PFSK-1 (cell line): ENCODE measurements at regions not wholly inside any gene's neighbourhood (a gene's known extent, or its start where the extent isn't known, plus 50 kb on each side); places are given as distances from the start of the nearest gene placed in this dataset.

Experiments used
- FOXP2 ChIP-seq: optimal IDR thresholded peaks from 2 replicates; pipeline ENCODE3; 2011; ENCODE audit warnings: borderline replicate concordance, control low read depth, inconsistent platforms; ENCODE audit not compliant: insufficient read depth; ENCODE audit errors: extremely low read length, extremely low read depth
- POLR2AphosphoS5 ChIP-seq: IDR thresholded peaks from 2 replicates; pipeline ENCODE4 v1.6.1; 2012; ENCODE audit warnings: low read depth, mild to moderate bottlenecking, control low read depth, low read length, moderate library complexity
- SIN3A ChIP-seq: IDR thresholded peaks from 2 replicates; pipeline ENCODE4 v1.6.1; 2012; ENCODE audit warnings: mild to moderate bottlenecking, low read length, moderate library complexity, borderline replicate concordance; ENCODE audit not compliant: insufficient read depth
- TAF1 ChIP-seq: IDR thresholded peaks from 2 replicates; pipeline ENCODE4 v1.6.1; 2012; ENCODE audit warnings: low read length, control low read depth, borderline replicate concordance; ENCODE audit not compliant: insufficient read depth
- TF ChIP-seq, protein P1 (sequence below), 2 experiments: IDR thresholded peaks; 2 replicates each; pipeline versions ENCODE4 v1.6.1 to v1.8.0; 2011 to 2012; ENCODE audit warnings: low read depth in 2 of 2, low read length in 2 of 2, control low read depth in 1 of 2, inconsistent platforms in 1 of 2, mild to moderate bottlenecking in 1 of 2, moderate library complexity in 1 of 2; ENCODE audit not compliant: insufficient read depth in 1 of 2

DNA sequence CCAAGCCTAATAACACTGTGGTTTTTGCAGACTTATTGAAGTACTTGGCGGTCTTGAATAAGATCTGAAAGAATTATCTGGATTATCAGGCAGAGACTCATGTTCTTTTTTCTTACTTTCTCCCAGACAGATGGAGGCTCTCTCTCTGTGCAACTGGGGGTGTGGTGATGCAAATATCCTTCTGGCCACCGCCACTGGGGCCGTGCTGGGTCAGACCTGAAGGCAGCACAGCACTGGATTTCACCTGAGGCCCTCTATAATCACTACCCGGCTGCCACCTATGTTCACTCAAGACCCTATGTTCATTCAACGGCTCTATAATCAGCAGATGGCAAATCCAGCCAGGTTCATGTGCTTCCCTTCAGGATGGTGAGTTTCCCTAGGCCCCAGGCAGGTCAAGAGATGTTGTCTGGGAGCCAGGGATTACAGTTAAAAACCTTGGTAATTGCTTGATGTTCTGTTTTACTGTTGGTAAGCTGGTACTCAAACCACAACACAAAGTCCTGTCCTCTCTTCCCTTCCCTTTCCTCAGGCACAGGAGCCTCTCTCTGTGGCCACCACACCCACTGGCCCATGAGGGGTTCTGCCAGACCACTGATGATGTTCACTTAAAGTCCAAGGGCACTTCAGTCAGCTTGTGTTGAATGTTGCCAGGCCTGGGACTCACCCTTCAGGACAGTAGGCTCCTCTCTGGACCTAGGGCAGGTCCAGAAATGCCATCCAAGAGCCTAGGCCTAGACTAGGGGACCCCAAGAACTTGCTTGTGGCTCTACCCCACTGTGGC lies 205.3 kb upstream of the GCFC2 start:
- TF ChIP-seq, protein P1, sequence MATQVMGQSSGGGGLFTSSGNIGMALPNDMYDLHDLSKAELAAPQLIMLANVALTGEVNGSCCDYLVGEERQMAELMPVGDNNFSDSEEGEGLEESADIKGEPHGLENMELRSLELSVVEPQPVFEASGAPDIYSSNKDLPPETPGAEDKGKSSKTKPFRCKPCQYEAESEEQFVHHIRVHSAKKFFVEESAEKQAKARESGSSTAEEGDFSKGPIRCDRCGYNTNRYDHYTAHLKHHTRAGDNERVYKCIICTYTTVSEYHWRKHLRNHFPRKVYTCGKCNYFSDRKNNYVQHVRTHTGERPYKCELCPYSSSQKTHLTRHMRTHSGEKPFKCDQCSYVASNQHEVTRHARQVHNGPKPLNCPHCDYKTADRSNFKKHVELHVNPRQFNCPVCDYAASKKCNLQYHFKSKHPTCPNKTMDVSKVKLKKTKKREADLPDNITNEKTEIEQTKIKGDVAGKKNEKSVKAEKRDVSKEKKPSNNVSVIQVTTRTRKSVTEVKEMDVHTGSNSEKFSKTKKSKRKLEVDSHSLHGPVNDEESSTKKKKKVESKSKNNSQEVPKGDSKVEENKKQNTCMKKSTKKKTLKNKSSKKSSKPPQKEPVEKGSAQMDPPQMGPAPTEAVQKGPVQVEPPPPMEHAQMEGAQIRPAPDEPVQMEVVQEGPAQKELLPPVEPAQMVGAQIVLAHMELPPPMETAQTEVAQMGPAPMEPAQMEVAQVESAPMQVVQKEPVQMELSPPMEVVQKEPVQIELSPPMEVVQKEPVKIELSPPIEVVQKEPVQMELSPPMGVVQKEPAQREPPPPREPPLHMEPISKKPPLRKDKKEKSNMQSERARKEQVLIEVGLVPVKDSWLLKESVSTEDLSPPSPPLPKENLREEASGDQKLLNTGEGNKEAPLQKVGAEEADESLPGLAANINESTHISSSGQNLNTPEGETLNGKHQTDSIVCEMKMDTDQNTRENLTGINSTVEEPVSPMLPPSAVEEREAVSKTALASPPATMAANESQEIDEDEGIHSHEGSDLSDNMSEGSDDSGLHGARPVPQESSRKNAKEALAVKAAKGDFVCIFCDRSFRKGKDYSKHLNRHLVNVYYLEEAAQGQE (IDR thresholded peaks at IDR 0.05; ENCODE audit: insufficient read depth in 1 of 2, low read depth in 2 of 2, low read length in 2 of 2) = no peak
- TF ChIP-seq FOXP2 = no peak
- no peak for TF ChIP-seq TAF1
- TF ChIP-seq POLR2AphosphoS5 = no peak
- no peak for TF ChIP-seq SIN3A

DNA sequence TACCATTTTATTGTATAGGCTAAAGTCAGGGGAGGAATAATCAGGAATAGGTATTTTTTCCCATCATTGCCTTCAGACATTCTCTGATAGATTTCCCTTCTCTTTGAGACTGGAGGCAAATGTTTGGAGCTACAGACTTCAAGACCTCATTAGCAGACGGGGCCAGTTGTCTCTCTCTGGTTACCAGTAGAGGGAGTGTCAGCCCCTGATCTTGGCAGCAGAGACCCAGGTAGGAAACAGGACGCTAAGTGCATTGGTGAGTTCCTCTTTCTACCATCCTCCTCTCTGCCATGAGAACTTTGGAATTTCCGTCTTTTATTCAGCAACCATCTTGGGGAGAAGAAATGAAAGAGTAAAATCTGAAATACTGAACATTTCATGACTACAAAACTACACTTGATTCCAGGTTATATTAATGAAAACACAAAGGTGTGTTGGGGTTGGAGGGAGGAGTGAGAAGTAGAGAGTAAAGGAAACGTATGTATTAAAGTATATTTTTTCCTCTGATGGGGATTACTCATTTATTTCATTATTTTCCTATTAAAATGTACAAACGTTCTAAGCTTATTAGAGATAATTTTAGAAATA lies 186.2 kb upstream of the GCFC2 start:
- TF ChIP-seq, protein P1 (IDR thresholded peaks at IDR 0.05; ENCODE audit: insufficient read depth in 1 of 2, low read depth in 2 of 2, low read length in 2 of 2) = no peak
- TF ChIP-seq FOXP2 = no peak
- TF ChIP-seq TAF1 = no peak
- no peak for TF ChIP-seq POLR2AphosphoS5
- no peak for TF ChIP-seq SIN3A

DNA sequence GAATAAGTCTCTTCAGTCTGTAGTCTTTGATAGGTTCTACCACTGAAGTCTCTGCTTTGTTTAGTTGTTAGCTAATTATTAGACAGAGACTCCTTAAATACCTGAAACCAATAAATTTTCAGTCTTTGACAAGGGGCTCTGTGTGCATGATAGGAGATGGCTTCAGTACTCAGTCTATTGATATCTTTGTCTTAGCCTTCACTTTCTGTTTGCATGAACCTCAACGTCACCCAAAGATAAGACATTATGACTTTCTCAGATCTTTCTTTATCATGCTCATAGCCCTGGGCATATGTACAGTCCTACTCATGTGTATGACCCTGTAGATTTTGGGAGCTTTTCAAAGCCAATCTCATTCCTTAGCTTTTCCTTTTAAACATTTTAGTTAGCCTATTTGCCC lies 183.5 kb upstream of the GCFC2 start:
- TF ChIP-seq POLR2AphosphoS5 (no peak), FOXP2 (no peak), TAF1 (no peak), SIN3A (no peak)
- TF ChIP-seq, protein P1 (IDR thresholded peaks at IDR 0.05; ENCODE audit: insufficient read depth in 1 of 2, low read depth in 2 of 2, low read length in 2 of 2) = no peak

DNA sequence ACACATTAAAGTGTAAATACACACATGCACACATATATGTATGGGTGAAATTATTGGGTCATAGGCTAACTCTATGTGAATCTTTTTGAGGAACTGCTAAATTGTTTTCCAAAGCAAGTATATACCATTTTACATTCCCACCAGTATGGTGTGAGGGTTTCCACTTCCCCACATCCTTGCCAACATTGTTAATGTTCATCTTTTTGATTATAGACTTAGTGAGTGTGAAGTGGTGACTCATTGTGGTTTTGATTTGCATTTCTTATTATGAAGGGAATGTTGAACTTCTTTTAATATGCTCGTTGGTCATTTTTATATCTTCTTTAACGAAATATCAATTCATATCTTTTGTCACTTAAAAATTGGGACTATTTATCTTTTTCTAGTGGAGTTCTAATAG lies 181.8 kb upstream of the GCFC2 start:
- TF ChIP-seq TAF1 (no peak), SIN3A (no peak), FOXP2 (no peak), POLR2AphosphoS5 (no peak)
- TF ChIP-seq, protein P1 (IDR thresholded peaks at IDR 0.05; ENCODE audit: insufficient read depth in 1 of 2, low read depth in 2 of 2, low read length in 2 of 2) = no peak
